ENCODE measurements at regions not wholly inside any gene's neighbourhood (a gene's known extent, or its start where the extent isn't known, plus 50 kb on each side); places are given as distances from the start of the nearest gene placed in this dataset.

- intact Hi-C loops (cut with micrococcal nuclease) = no loop called here
- no peak overlapping the region for H3K27ac Mint-ChIP-seq
- H3K36me3 Mint-ChIP-seq = no peaks in the 10 kb centered on the region
- H3K9me3 Mint-ChIP-seq = peaks cover 0 to 16% (median 2%) of the 10 kb centered on the region in 11 donors
- no peak for DNase-seq
- no peaks in the 10 kb centered on the region for H3K4me1 Mint-ChIP-seq
- ChIA-PET CTCF (no interaction called here), POLR2A (no interaction called here)
- Histone ChIP-seq H3K36me3 (ENCODE audit: control insufficient read depth in 2 of 3, insufficient read depth in 3 of 3, low read length in 3 of 3) (no peaks in the 10 kb centered on the region), H3K4me3 (ENCODE audit: low read length) (no peak overlapping the region), H3K4me1 (ENCODE audit: control insufficient read depth in 2 of 2, insufficient read depth in 2 of 2, low read length in 2 of 2) (no peaks in the 10 kb centered on the region), H3K9me3 (ENCODE audit: control insufficient read depth in 2 of 3, low read length in 3 of 3) (no peaks in the 10 kb centered on the region), H3K27ac (ENCODE audit: low read depth, low read length) (no peak overlapping the region), H3K27me3 (ENCODE audit: control insufficient read depth in 2 of 2, insufficient read depth in 2 of 2, low read length in 2 of 2) (no peaks in the 10 kb centered on the region)
- peaks cover 0 to 3% (median 0%) of the 10 kb centered on the region in 5 donors for H3K27me3 Mint-ChIP-seq
- no peak overlapping the region for H3K4me3 Mint-ChIP-seq
- no peak for ATAC-seq
These were observed 531.5 kb downstream of the ANKRD50 start for GRCh38 chr4:124181039-124181438.

- DNase-seq (no peak), ATAC-seq (no peak)
- Histone ChIP-seq H3K36me3 (ENCODE audit: control insufficient read depth in 2 of 3, insufficient read depth in 3 of 3, low read length in 3 of 3) (no peaks in the 10 kb centered on the region), H3K27me3 (ENCODE audit: control insufficient read depth in 2 of 2, insufficient read depth in 2 of 2, low read length in 2 of 2) (no peaks in the 10 kb centered on the region), H3K27ac (ENCODE audit: low read depth, low read length) (no peak overlapping the region), H3K4me1 (ENCODE audit: control insufficient read depth in 2 of 2, insufficient read depth in 2 of 2, low read length in 2 of 2) (no peaks in the 10 kb centered on the region), H3K4me3 (ENCODE audit: low read length) (no peak overlapping the region), H3K9me3 (ENCODE audit: control insufficient read depth in 2 of 3, low read length in 3 of 3) (no peaks in the 10 kb centered on the region)
- CTCF ChIA-PET = no interaction called here
- Mint-ChIP-seq H3K4me1 (no peaks in the 10 kb centered on the region), H3K27me3 (peaks cover 0 to 3% (median 0%) of the 10 kb centered on the region in 5 donors), H3K36me3 (no peaks in the 10 kb centered on the region), H3K9me3 (peaks cover 0 to 20% (median 2%) of the 10 kb centered on the region in 11 donors), H3K4me3 (no peak overlapping the region), H3K27ac (no peak overlapping the region)
- POLR2A ChIA-PET = no interaction called here
- intact Hi-C loops (cut with micrococcal nuclease) = no loop called here
These were observed 529.3 kb downstream of the ANKRD50 start for GRCh38 chr4:124183231-124183630.

- no peak overlapping the region for H3K27ac Mint-ChIP-seq
- POLR2A ChIA-PET = no interaction called here
- Histone ChIP-seq H3K36me3 (ENCODE audit: control insufficient read depth in 2 of 3, insufficient read depth in 3 of 3, low read length in 3 of 3) (no peaks in the 10 kb centered on the region), H3K4me1 (ENCODE audit: control insufficient read depth in 2 of 2, insufficient read depth in 2 of 2, low read length in 2 of 2) (no peaks in the 10 kb centered on the region), H3K27me3 (ENCODE audit: control insufficient read depth in 2 of 2, insufficient read depth in 2 of 2, low read length in 2 of 2) (no peaks in the 10 kb centered on the region), H3K27ac (ENCODE audit: low read depth, low read length) (no peak overlapping the region), H3K9me3 (ENCODE audit: control insufficient read depth in 2 of 3, low read length in 3 of 3) (no peaks in the 10 kb centered on the region), H3K4me3 (ENCODE audit: low read length) (no peak overlapping the region)
- CTCF ChIA-PET = no interaction called here
- intact Hi-C loops (cut with micrococcal nuclease) = no loop called here
- no peak for ATAC-seq
- H3K36me3 Mint-ChIP-seq = no peaks in the 10 kb centered on the region
- no peak for DNase-seq
- no peak overlapping the region for H3K4me3 Mint-ChIP-seq
- no peaks in the 10 kb centered on the region for H3K4me1 Mint-ChIP-seq
- H3K9me3 Mint-ChIP-seq = peaks cover 0 to 20% (median 2%) of the 10 kb centered on the region in 11 donors
- peaks cover 0 to 3% (median 0%) of the 10 kb centered on the region in 5 donors for H3K27me3 Mint-ChIP-seq
These were observed 528.6 kb downstream of the ANKRD50 start for GRCh38 chr4:124183926-124184325.

- ATAC-seq (no peak), DNase-seq (no peak)
- no peaks in the 10 kb centered on the region for H3K9me3 ChIP-seq (ENCODE audit: control insufficient read depth in 2 of 3, low read length in 3 of 3)
- no peaks in the 10 kb centered on the region for H3K4me1 ChIP-seq (ENCODE audit: control insufficient read depth in 2 of 2, insufficient read depth in 2 of 2, low read length in 2 of 2)
- Mint-ChIP-seq H3K9me3 (peaks cover 0 to 20% (median 2%) of the 10 kb centered on the region in 11 donors), H3K27ac (no peak overlapping the region), H3K4me1 (no peaks in the 10 kb centered on the region), H3K27me3 (peaks cover 0 to 3% (median 0%) of the 10 kb centered on the region in 5 donors), H3K4me3 (no peak overlapping the region), H3K36me3 (no peaks in the 10 kb centered on the region)
- no peaks in the 10 kb centered on the region for H3K27me3 ChIP-seq (ENCODE audit: control insufficient read depth in 2 of 2, insufficient read depth in 2 of 2, low read length in 2 of 2)
- ChIA-PET CTCF (no interaction called here), POLR2A (no interaction called here)
- H3K36me3 ChIP-seq (ENCODE audit: control insufficient read depth in 2 of 3, insufficient read depth in 3 of 3, low read length in 3 of 3) = no peaks in the 10 kb centered on the region
- intact Hi-C loops (cut with micrococcal nuclease) = no loop called here
- no peak overlapping the region for H3K27ac ChIP-seq (ENCODE audit: low read depth, low read length)
- no peak overlapping the region for H3K4me3 ChIP-seq (ENCODE audit: low read length)
These were observed 527.7 kb downstream of the ANKRD50 start for GRCh38 chr4:124184792-124185191.

GRCh38 chr4:124188595-124188994 lies 523.9 kb downstream of the ANKRD50 start:
- H3K4me1 ChIP-seq (ENCODE audit: control insufficient read depth in 2 of 2, insufficient read depth in 2 of 2, low read length in 2 of 2) = no peaks in the 10 kb centered on the region
- intact Hi-C loops (cut with micrococcal nuclease) = no loop called here
- DNase-seq (no peak), ATAC-seq (no peak)
- ChIA-PET CTCF (no interaction called here), POLR2A (interaction anchor here (0.5 kb wide), 1 partner anchor 496 kb away, joined by 3 read pairs; no protein-coding TSS in a partner anchor)
- H3K4me1 Mint-ChIP-seq = no peaks in the 10 kb centered on the region
- no peak overlapping the region for H3K27ac ChIP-seq (ENCODE audit: low read depth, low read length)
- H3K36me3 Mint-ChIP-seq = no peaks in the 10 kb centered on the region
- H3K4me3 ChIP-seq (ENCODE audit: low read length) = no peak overlapping the region
- H3K9me3 Mint-ChIP-seq = peaks cover 0 to 23% (median 7%) of the 10 kb centered on the region in 11 donors
- H3K27me3 ChIP-seq (ENCODE audit: control insufficient read depth in 2 of 2, insufficient read depth in 2 of 2, low read length in 2 of 2) = no peaks in the 10 kb centered on the region
- no peak overlapping the region for H3K4me3 Mint-ChIP-seq
- H3K27me3 Mint-ChIP-seq = no peaks in the 10 kb centered on the region
- H3K36me3 ChIP-seq (ENCODE audit: control insufficient read depth in 2 of 3, insufficient read depth in 3 of 3, low read length in 3 of 3) = no peaks in the 10 kb centered on the region
- no peak overlapping the region for H3K27ac Mint-ChIP-seq
- no peaks in the 10 kb centered on the region for H3K9me3 ChIP-seq (ENCODE audit: control insufficient read depth in 2 of 3, low read length in 3 of 3)

- Histone ChIP-seq H3K4me1 (ENCODE audit: control insufficient read depth in 2 of 2, insufficient read depth in 2 of 2, low read length in 2 of 2) (no peaks in the 10 kb centered on the region), H3K27ac (ENCODE audit: low read depth, low read length) (no peak overlapping the region), H3K27me3 (ENCODE audit: control insufficient read depth in 2 of 2, insufficient read depth in 2 of 2, low read length in 2 of 2) (no peaks in the 10 kb centered on the region), H3K9me3 (ENCODE audit: control insufficient read depth in 2 of 3, low read length in 3 of 3) (no peaks in the 10 kb centered on the region), H3K4me3 (ENCODE audit: low read length) (no peak overlapping the region), H3K36me3 (ENCODE audit: control insufficient read depth in 2 of 3, insufficient read depth in 3 of 3, low read length in 3 of 3) (no peaks in the 10 kb centered on the region)
- H3K27me3 Mint-ChIP-seq = no peaks in the 10 kb centered on the region
- H3K27ac Mint-ChIP-seq = no peak overlapping the region
- H3K4me3 Mint-ChIP-seq = no peak overlapping the region
- DNase-seq = no peak
- no peak for ATAC-seq
- intact Hi-C loops (cut with micrococcal nuclease) = no loop called here
- no peaks in the 10 kb centered on the region for H3K36me3 Mint-ChIP-seq
- H3K9me3 Mint-ChIP-seq = peaks cover 0 to 27% (median 7%) of the 10 kb centered on the region in 11 donors
- H3K4me1 Mint-ChIP-seq = no peaks in the 10 kb centered on the region
- POLR2A ChIA-PET = no interaction called here
- CTCF ChIA-PET = no interaction called here
These were observed 523.0 kb downstream of the ANKRD50 start for GRCh38 chr4:124189545-124189944.

GRCh38 chr4:124191329-124191728 lies 521.2 kb downstream of the ANKRD50 start:
- no peak overlapping the region for H3K4me3 Mint-ChIP-seq
- Histone ChIP-seq H3K36me3 (ENCODE audit: control insufficient read depth in 2 of 3, insufficient read depth in 3 of 3, low read length in 3 of 3) (no peaks in the 10 kb centered on the region), H3K9me3 (ENCODE audit: control insufficient read depth in 2 of 3, low read length in 3 of 3) (no peaks in the 10 kb centered on the region), H3K4me3 (ENCODE audit: low read length) (no peak overlapping the region), H3K27me3 (ENCODE audit: control insufficient read depth in 2 of 2, insufficient read depth in 2 of 2, low read length in 2 of 2) (no peaks in the 10 kb centered on the region), H3K4me1 (ENCODE audit: control insufficient read depth in 2 of 2, insufficient read depth in 2 of 2, low read length in 2 of 2) (no peaks in the 10 kb centered on the region), H3K27ac (ENCODE audit: low read depth, low read length) (no peak overlapping the region)
- ATAC-seq (no peak), DNase-seq (no peak)
- ChIA-PET CTCF (no interaction called here), POLR2A (no interaction called here)
- H3K27ac Mint-ChIP-seq = no peak overlapping the region
- H3K27me3 Mint-ChIP-seq = no peaks in the 10 kb centered on the region
- H3K9me3 Mint-ChIP-seq = peaks cover 0 to 23% (median 10%) of the 10 kb centered on the region in 11 donors
- H3K36me3 Mint-ChIP-seq = peaks cover 0 to 6% (median 0%) of the 10 kb centered on the region in 5 donors
- no peaks in the 10 kb centered on the region for H3K4me1 Mint-ChIP-seq
- intact Hi-C loops (cut with micrococcal nuclease) = no loop called here

All from naive thymus-derived CD4-positive, alpha-beta T cell (primary cell).